A549 (cell line): ENCODE measurements at regions not wholly inside any gene's neighbourhood (a gene's known extent, or its start where the extent isn't known, plus 50 kb on each side); places are given as distances from the start of the nearest gene placed in this dataset.

ENCODE experiments used
- CEBPB ChIP-seq, 2 experiments: fragments of >200 bp in 1 of 2; sonication (Bioruptor Twin) in 1 of 2; formaldehyde crosslinking in 1 of 2; IDR thresholded peaks; 2 replicates each; pipeline ENCODE4 v1.6.1; 2012 to 2016
- CTCF ChIP-seq: fragments of >200 bp; sonication (Bioruptor Twin); formaldehyde crosslinking; IDR thresholded peaks from 3 replicates; pipeline ENCODE4 v1.5.1; 2016
- HDAC2 ChIP-seq: fragments of 200-600 bp; sonication (generic); IDR thresholded peaks from 2 replicates; pipeline ENCODE4 v1.6.1; 2016
- RAD21 ChIP-seq, 2 experiments: fragments of >200 bp in 1 of 2; sonication (Bioruptor Twin) in 1 of 2; formaldehyde crosslinking in 1 of 2; IDR thresholded peaks in 1 of 2; conservative IDR thresholded peaks in 1 of 2; 2 replicates in 1 of 2; 3 replicates in 1 of 2; pipeline ENCODE4 v1.6.1; 2012 to 2018; ENCODE audit warnings: inconsistent platforms in 1 of 2

DNA sequence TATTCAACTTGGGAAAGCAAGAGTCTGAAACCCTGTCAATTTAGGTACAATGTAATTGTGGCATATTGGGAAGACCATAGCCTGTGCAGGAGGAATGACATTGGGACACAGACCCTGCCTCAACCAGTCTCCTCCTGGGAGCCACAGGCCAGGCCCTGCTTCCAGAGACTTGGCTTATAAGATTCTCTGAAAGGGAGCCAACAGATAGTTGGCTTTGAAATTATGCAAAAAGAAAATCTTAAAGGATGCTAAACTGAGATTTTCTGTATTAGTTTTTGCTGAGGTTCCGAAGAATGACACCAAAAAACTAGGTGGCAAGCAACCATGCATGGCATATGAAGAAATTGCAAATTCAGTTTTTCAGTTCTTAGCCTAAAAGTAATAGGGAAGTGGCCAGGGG, 76.4 kb upstream of the CYRIA start:
- TF ChIP-seq HDAC2 (no peak), CEBPB (IDR thresholded peaks at IDR 0.05) (no peak), CTCF (no peak), RAD21 (conservative IDR thresholded peaks at IDR 0.05 in 1 of 2, IDR thresholded peaks at IDR 0.05 in 1 of 2) (no peak)
